H9 (cell line): ENCODE measurements at regions not wholly inside any gene's neighbourhood (a gene's known extent, or its start where the extent isn't known, plus 50 kb on each side); places are given as distances from the start of the nearest gene placed in this dataset.

Source experiments
- DNase-seq: peaks from one replicate; pipeline ENCODE4 v3.0.0-alpha.2; 2017
- H2AFZ ChIP-seq: one replicate; pipeline ENCODE4 v1.6.1; 2013; ENCODE audit warnings: mild to moderate bottlenecking, low read length, control low read depth, moderate library complexity
- H2AK5ac ChIP-seq: 2 replicates; pipeline ENCODE4 v1.6.1; 2013; ENCODE audit warnings: low read length, control low read depth, mixed read lengths; ENCODE audit not compliant: insufficient read length
- H2BK120ac ChIP-seq: one replicate; pipeline ENCODE4 v1.6.1; 2013; ENCODE audit warnings: low read depth, mild to moderate bottlenecking, low read length, control low read depth, inconsistent platforms; ENCODE audit not compliant: poor library complexity, severe bottlenecking
- H2BK12ac ChIP-seq: 2 replicates; pipeline ENCODE4 v1.6.1; 2013; ENCODE audit warnings: low read length, control low read depth, mixed read lengths, low read depth; ENCODE audit not compliant: insufficient read length
- H2BK15ac ChIP-seq: 2 replicates; pipeline ENCODE4 v1.6.1; 2013; ENCODE audit warnings: low read depth, low read length, control low read depth
- H2BK20ac ChIP-seq: one replicate; pipeline ENCODE4 v1.6.1; 2013; ENCODE audit warnings: low read depth, mild to moderate bottlenecking, low read length, control low read depth, inconsistent platforms; ENCODE audit not compliant: poor library complexity, severe bottlenecking
- H2BK5ac ChIP-seq: 2 replicates; pipeline ENCODE4 v1.6.1; 2013; ENCODE audit warnings: low read length, control low read depth, mixed read lengths; ENCODE audit not compliant: insufficient read length
- H3K14ac ChIP-seq: 2 replicates; pipeline ENCODE4 v1.6.1; 2013; ENCODE audit warnings: low read length, control low read depth; ENCODE audit not compliant: insufficient read depth
- H3K18ac ChIP-seq: 2 replicates; pipeline ENCODE4 v1.6.1; 2013; ENCODE audit warnings: low read depth, mild to moderate bottlenecking, mixed read lengths, low read length, control low read depth; ENCODE audit not compliant: insufficient read length
- H3K23ac ChIP-seq: 2 replicates; pipeline ENCODE4 v1.6.1; 2013; ENCODE audit warnings: low read length, control low read depth, mixed read lengths, low read depth; ENCODE audit not compliant: insufficient read length
- H3K23me2 ChIP-seq: 2 replicates; pipeline ENCODE4 v1.6.1; 2013; ENCODE audit warnings: low read depth, mild to moderate bottlenecking, mixed read lengths, low read length, control low read depth; ENCODE audit not compliant: insufficient read length, poor library complexity, severe bottlenecking
- H3K27ac ChIP-seq: 2 replicates; pipeline ENCODE4 v1.5.1; 2013; ENCODE audit warnings: low read length, control low read depth, mixed read lengths, low read depth; ENCODE audit not compliant: insufficient read length
- H3K27me3 ChIP-seq: 2 replicates; pipeline ENCODE4 v1.6.1; 2013; ENCODE audit warnings: low read length, control low read depth, inconsistent platforms; ENCODE audit not compliant: insufficient read depth
- H3K4ac ChIP-seq: 2 replicates; pipeline ENCODE4 v1.6.1; 2013; ENCODE audit warnings: low read depth, mild to moderate bottlenecking, control low read depth, inconsistent platforms, low read length, moderate library complexity
- H3K4me1 ChIP-seq: 2 replicates; pipeline ENCODE4 v1.6.1; 2013; ENCODE audit warnings: low read length, control low read depth, inconsistent platforms; ENCODE audit not compliant: insufficient read depth
- H3K4me2 ChIP-seq: 2 replicates; pipeline ENCODE4 v1.6.1; 2013; ENCODE audit warnings: low read length, control low read depth, mixed read lengths; ENCODE audit not compliant: insufficient read length, insufficient read depth
- H3K56ac ChIP-seq: 2 replicates; pipeline ENCODE4 v1.6.1; 2013; ENCODE audit warnings: low read depth, mild to moderate bottlenecking, mixed read lengths, low read length, control low read depth; ENCODE audit not compliant: insufficient read length
- H3K79me1 ChIP-seq: 2 replicates; pipeline ENCODE4 v1.6.1; 2013; ENCODE audit warnings: low read depth, mild to moderate bottlenecking, moderate library complexity, low read length, control low read depth, inconsistent platforms; ENCODE audit not compliant: insufficient read depth, poor library complexity, severe bottlenecking
- H3K79me2 ChIP-seq: 2 replicates; pipeline ENCODE4 v1.6.1; 2013; ENCODE audit warnings: low read length, control low read depth, inconsistent platforms; ENCODE audit not compliant: insufficient read depth
- H3K9ac ChIP-seq: 2 replicates; pipeline ENCODE4 v1.6.1; 2013; ENCODE audit warnings: low read length, control low read depth, mixed read lengths; ENCODE audit not compliant: insufficient read length; ENCODE audit errors: extremely low read depth
- H3K9me3 ChIP-seq: one replicate; pipeline ENCODE4 v1.6.1; 2013; ENCODE audit warnings: low read depth, low read length, inconsistent platforms; ENCODE audit not compliant: control insufficient read depth
- H3T11ph ChIP-seq: one replicate; pipeline ENCODE4 v1.6.1; 2013; ENCODE audit warnings: mild to moderate bottlenecking, low read length, control low read depth, inconsistent platforms
- H4K20me1 ChIP-seq: one replicate; pipeline ENCODE4 v1.6.1; 2013; ENCODE audit not compliant: control insufficient read depth, insufficient read length, insufficient read depth
- H4K5ac ChIP-seq: 2 replicates; pipeline ENCODE4 v1.6.1; 2013; ENCODE audit warnings: low read depth, mild to moderate bottlenecking, mixed read lengths, low read length, control low read depth; ENCODE audit not compliant: insufficient read length
- H4K8ac ChIP-seq: replicated peaks from 2 replicates; pipeline ENCODE4 v1.6.1; 2013; ENCODE audit warnings: low read length, control low read depth, mixed read lengths, low read depth; ENCODE audit not compliant: insufficient read length
- H4K91ac ChIP-seq: 2 replicates; pipeline ENCODE4 v1.6.1; 2013; ENCODE audit warnings: low read depth, mild to moderate bottlenecking, moderate library complexity, mixed read lengths, low read length, control low read depth; ENCODE audit not compliant: insufficient read length
- H3K27ac Mint-ChIP-seq, 3 experiments: 2 replicates in 2 of 3; 3 replicates in 1 of 3; pipeline ENCODE4 v1.8.0; 2020 to 2021; ENCODE audit warnings: mixed read lengths in 3 of 3, mild to moderate bottlenecking in 1 of 3, moderate library complexity in 1 of 3
- H3K27me3 Mint-ChIP-seq: 2 replicates; pipeline ENCODE4 v1.8.0; 2021; ENCODE audit warnings: low read depth, mild to moderate bottlenecking, moderate library complexity, mixed read lengths
- H3K36me3 Mint-ChIP-seq, 3 experiments: 2 replicates in 2 of 3; 3 replicates in 1 of 3; pipeline ENCODE4 v1.8.0; 2020 to 2021; ENCODE audit warnings: low read depth in 3 of 3, mixed read lengths in 3 of 3; ENCODE audit not compliant: insufficient read depth in 1 of 3
- H3K4me1 Mint-ChIP-seq, 2 experiments: 2 replicates each; pipeline ENCODE4 v1.8.0; 2020; ENCODE audit warnings: mixed read lengths in 2 of 2
- H3K4me3 Mint-ChIP-seq, 2 experiments: 2 replicates in 1 of 2; 3 replicates in 1 of 2; pipeline ENCODE4 v1.8.0; 2020 to 2021; ENCODE audit warnings: mild to moderate bottlenecking in 2 of 2, mixed read lengths in 2 of 2, moderate library complexity in 1 of 2
- H3K9me3 Mint-ChIP-seq, 2 experiments: 2 replicates in 1 of 2; 3 replicates in 1 of 2; pipeline ENCODE4 v1.8.0; 2020; ENCODE audit warnings: mild to moderate bottlenecking in 2 of 2, mixed read lengths in 2 of 2, moderate library complexity in 1 of 2
- WGBS: extraction: QIAGEN DNeasy Blood & Tissue Kit; methylation state at CpG from one replicate; pipeline ENCODE4 v1.1.7; 2013; ENCODE audit warnings: missing lambda C conversion rate, low lambda C conversion rate, mixed read lengths; ENCODE audit not compliant: insufficient read length; ENCODE audit errors: extremely low coverage; 5-methylcytosine and 5-hydroxymethylcytosine counted together
- TF ChIP-seq, protein P1 (sequence below): fragments of 200-600 bp; sonication (generic); conservative IDR thresholded peaks from 3 replicates; pipeline ENCODE4 v1.8.0; 2021; ENCODE audit warnings: antibody characterized with exemption, mild to moderate bottlenecking

DNA sequence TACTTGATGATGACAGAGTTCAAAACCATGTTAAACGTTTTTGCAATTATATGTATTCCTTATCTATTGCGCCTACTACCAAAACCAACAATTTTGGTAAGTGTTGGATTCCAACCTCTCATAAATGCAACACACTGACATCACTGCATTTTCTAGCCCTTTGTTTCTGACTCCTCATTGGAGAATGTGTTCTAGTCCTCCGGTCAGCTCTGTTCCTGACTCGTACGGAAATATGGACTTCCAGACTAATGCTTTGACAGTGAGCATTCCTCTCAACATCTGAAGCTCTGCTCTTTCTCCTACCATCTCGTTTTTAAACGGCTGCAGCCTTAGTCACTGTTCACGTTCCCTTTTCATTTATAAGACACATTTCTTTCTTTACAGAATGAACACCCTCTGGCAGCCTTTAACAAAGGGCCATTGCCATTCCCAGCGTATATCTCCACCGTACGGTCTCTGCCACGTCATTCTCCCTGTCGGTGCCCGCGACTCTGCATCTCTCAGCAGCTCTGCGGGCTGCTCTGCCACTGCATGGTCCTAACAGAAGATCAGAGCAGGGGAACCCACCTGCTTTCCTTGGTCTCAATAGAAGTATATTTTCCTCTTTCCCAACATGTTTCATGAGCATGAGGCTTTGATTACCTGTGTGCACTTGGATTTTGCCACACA, 103.0 kb upstream of the SYNDIG1 start:
- Histone ChIP-seq H3K4ac (no peak overlapping the region), H2BK20ac (no peak overlapping the region), H3K23ac (no peak overlapping the region), H3K23me2 (no peaks in the 10 kb centered on the region), H4K91ac (no peak overlapping the region), H3K4me1 (no peaks in the 10 kb centered on the region), H3K9me3 (no peaks in the 10 kb centered on the region), H4K8ac (no peak overlapping the region), H3K27me3 (no peaks in the 10 kb centered on the region), H2AFZ (no peak overlapping the region), H3K18ac (no peak overlapping the region), H4K5ac (no peak overlapping the region), H3K79me1 (no peaks in the 10 kb centered on the region), H3T11ph (no peak overlapping the region), H2BK15ac (no peak overlapping the region), H3K79me2 (no peaks in the 10 kb centered on the region), H3K27ac (no peak overlapping the region), H3K56ac (no peak overlapping the region), H4K20me1 (no peaks in the 10 kb centered on the region), H2BK120ac (no peak overlapping the region), H2AK5ac (no peak overlapping the region), H2BK12ac (no peak overlapping the region), H2BK5ac (no peak overlapping the region), H3K9ac (no peak overlapping the region), H3K4me2 (no peak overlapping the region), H3K14ac (no peak overlapping the region)
- WGBS: no CpG with 5 or more reads among the region's 16 CpGs
- Mint-ChIP-seq H3K9me3 (peaks cover 8 to 15% of the 10 kb centered on the region in 2 experiments; a peak in 4 of 5 replicates), H3K36me3 (peaks cover 2 to 8% (median 3%) of the 10 kb centered on the region in 3 experiments; a peak in 5 of 7 replicates), H3K4me1 (peaks cover 5 to 7% of the 10 kb centered on the region in 2 experiments; a peak in 2 of 4 replicates), H3K27ac (no peak overlapping the region), H3K27me3 (peaks cover 2% of the 10 kb centered on the region), H3K4me3 (no peak overlapping the region)
- no peak for DNase-seq
- TF ChIP-seq, protein P1, sequence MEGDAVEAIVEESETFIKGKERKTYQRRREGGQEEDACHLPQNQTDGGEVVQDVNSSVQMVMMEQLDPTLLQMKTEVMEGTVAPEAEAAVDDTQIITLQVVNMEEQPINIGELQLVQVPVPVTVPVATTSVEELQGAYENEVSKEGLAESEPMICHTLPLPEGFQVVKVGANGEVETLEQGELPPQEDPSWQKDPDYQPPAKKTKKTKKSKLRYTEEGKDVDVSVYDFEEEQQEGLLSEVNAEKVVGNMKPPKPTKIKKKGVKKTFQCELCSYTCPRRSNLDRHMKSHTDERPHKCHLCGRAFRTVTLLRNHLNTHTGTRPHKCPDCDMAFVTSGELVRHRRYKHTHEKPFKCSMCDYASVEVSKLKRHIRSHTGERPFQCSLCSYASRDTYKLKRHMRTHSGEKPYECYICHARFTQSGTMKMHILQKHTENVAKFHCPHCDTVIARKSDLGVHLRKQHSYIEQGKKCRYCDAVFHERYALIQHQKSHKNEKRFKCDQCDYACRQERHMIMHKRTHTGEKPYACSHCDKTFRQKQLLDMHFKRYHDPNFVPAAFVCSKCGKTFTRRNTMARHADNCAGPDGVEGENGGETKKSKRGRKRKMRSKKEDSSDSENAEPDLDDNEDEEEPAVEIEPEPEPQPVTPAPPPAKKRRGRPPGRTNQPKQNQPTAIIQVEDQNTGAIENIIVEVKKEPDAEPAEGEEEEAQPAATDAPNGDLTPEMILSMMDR: no peak
